ENCODE measurements at regions not wholly inside any gene's neighbourhood (a gene's known extent, or its start where the extent isn't known, plus 50 kb on each side); places are given as distances from the start of the nearest gene placed in this dataset.
"Not testable (repeated sequence)": the region's sequence is repeated elsewhere in the genome, so short reads cannot be mapped to it uniquely, and the experiment has no call there.

DNA sequence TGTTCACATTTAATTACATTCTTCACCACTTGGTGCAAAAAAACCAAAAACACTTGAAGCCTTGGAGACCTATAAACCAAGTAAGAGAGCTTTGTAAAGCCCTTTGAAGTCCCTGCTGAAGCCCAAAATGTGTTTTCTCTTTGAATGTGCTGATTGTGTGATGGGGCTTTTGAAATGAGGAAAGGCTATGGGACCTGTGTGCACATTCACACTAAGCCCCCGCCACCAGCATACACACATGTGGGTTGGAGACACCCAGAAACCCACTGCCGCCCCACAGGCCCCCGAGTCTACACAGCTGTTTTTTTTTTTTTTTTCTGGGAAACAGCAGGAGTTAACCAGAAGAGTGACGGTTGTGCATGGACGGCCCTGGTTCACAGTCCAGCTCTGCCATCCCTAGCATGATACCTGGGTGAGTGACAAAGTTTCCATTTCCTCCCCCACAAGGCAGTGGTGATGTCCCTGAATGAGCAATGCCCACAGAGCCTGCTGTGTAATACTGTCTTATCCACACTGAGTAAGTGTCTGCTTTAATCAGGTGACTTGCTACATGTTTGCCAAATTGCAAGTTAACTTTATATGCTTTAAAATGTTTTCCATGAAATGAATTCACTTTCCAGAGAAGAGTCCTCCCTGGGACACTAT, 154.6 kb upstream of the GDF10 start:
- peak; percentile 21 for DNase-seq

DNA sequence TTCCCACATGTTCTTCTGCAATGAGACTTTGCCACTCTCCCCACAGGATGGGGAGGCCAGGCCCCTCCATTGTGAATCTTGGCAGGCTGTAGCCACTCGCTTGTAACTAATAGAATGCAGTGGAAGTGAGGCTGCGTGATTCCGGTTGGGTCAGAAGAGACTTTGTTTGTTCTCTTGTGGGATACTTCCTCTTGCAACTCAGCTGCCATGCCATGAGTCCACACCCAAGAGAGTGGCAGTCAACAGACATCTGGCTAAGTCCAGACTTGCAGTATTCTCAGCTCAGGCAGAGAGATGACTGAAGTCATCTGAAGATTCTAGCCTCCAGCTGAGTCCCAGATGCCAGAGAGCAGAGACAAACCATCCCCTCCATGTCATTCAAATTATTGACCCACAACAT, 153.4 kb upstream of the GDF10 start:
- DNase-seq = no peak

GRCh38 chr10:47147186-47147585, 152.8 kb upstream of the GDF10 start:
- no peak for DNase-seq

GRCh38 chr10:47150581-47150980, 149.4 kb upstream of the GDF10 start:
- no peak for DNase-seq

- DNase-seq = no peak
Measured at GRCh38 chr10:47151920-47152319, 148.1 kb upstream of the GDF10 start.

GRCh38 chr10:47152861-47153349, 147.1 kb upstream of the GDF10 start:
- no peak for DNase-seq

- no peak for DNase-seq
Measured at GRCh38 chr10:47154762-47155161, 145.2 kb upstream of the GDF10 start.

- DNase-seq = no peak
Measured at GRCh38 chr10:47156873-47157272, 143.1 kb upstream of the GDF10 start.

- DNase-seq = no peak
Measured at GRCh38 chr10:47158116-47159071, 141.6 kb upstream of the GDF10 start.

DNA sequence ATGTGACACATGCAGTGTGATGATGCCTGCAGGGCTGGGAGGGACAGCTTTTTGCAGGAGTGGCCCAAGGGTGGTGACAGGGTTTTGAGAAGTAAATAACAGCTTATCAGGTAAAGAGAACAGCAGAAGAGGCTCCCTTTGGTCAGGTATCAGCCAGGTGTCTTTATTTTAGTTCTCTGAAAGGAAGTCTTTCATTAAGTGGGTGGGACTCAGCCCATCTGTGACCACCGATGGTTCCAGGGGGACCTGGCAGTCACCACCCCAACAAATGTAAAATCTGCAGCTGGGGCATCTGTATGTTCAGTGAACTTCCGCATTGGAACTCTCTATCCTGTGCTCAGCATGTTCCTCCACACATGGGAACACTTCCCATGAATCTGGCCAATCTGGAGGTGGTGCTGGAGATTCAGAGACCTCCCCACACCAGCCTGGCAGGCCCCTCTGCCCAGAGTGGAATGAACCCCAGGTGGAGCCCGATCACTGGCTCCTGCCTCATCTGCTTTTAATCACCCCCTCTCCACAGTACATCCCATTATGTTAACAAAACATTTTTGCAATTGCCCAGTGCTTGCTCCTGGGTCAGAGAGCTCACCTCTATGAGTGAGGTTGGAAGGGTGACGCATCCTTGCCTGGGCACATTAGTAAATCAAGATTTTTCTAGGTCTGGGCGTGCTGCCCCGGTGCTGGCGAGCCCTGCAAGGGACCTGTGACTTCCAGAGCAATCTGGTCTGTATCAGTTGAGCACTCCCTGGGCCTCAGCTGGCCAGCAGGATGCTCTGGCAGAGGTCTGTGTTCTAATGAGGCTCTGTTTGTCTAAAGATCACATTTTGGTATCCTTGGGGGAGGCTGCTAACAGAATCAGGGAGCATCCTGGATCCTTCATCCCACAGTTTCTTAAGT, 140.4 kb upstream of the GDF10 start:
- DNase-seq = no peak

- no peak for DNase-seq
Measured at GRCh38 chr10:47160261-47160908, 139.6 kb upstream of the GDF10 start.

- no peak for DNase-seq
Measured at GRCh38 chr10:47160967-47161366, 139.0 kb upstream of the GDF10 start.

GRCh38 chr10:47161465-47161864, 138.5 kb upstream of the GDF10 start:
- DNase-seq = no peak

- no peak for DNase-seq
Measured at GRCh38 chr10:47164126-47164799, 135.7 kb upstream of the GDF10 start.

- DNase-seq = no peak
Measured at GRCh38 chr10:47164800-47165128, 135.2 kb upstream of the GDF10 start.

DNA sequence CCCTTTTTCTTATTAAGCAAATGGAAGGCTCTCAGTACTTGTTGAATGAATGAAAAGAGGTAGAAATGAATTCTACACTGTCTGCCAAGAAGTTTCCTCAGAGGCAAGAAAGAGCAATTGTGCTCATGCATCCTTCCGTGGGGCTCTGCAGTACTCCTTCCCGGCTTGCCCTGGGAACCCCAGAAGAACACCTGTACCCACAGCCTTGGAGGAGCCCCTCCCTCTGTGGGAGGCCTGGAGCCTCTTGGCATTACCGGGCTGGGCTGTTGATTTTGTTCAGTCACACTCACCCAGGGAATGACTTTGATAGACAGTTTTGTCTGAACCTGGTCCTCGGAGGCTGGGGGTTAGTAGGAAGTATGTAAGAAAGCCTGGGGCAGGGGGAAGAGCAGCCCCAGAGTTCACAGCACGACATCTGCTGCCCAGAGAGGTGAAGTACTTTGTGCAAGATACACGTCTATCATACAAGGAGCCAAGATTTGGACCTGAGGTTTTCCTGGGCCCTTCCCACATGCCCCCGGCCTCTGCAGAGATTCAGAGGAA, 134.8 kb upstream of the GDF10 start:
- no peak for DNase-seq

DNA sequence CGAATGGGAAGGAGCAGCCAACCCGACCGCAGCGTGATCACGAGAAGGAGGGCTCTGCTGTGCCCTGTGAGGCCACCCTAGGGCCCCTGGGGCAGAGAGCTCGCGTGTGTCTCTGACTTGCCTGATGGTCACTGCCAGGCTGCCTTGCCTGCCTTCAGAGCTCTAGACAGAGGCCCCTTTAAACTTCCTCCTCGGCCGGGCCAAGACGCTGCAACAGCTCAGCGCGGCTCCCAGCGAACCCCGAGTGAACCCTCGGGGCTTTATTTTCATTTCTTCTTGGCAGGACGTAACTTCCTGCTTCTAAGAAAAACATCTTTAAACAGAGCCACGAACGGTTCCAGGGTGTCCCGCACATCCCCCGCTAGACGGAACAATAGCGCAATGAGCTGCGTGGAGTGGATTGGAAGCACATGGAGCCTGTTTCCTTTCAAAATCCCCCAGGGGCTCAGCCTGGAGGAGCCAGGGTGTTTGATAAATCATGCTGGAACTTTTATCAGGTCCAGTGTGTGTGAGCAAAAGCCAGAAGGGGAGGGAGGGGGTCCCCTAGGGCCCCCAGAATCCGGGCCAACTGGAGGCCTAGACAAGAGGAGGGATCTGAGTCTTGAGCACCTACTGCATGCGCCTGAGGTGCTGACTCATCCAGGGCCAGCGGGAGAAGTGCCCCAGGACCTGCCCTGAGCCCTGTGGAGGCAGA, 134.1 kb upstream of the GDF10 start:
- peak; percentile 35 for DNase-seq

GRCh38 chr10:47166405-47166777, 133.6 kb upstream of the GDF10 start:
- DNase-seq = no peak

- not testable (repeated sequence) for DNase-seq
Measured at GRCh38 chr10:47166808-47167581, 133.0 kb upstream of the GDF10 start.

- no peak for DNase-seq
Measured at GRCh38 chr10:47167591-47167990, 132.4 kb upstream of the GDF10 start.

All from stimulated activated CD4-positive, alpha-beta T cell treated with anti-CD3 and anti-CD28 coated beads, Interleukin-1b, Interleukin-23, amount 100 ng/mL, for 48 hours (primary cell).